ENCODE measurements at regions not wholly inside any gene's neighbourhood (a gene's known extent, or its start where the extent isn't known, plus 50 kb on each side); places are given as distances from the start of the nearest gene placed in this dataset.
A peak's percentile ranks its signal among the peaks of the same experiment; 100 is the strongest.

- TF ChIP-seq ZNF773 (CRISPR knock-in tag; IDR thresholded peaks at IDR 0.05; ENCODE audit: borderline replicate concordance) (no peak), ARHGAP35 (CRISPR knock-in tag; IDR thresholded peaks at IDR 0.05; ENCODE audit: borderline replicate concordance) (no peak), IRF1 (CRISPR knock-in tag; IDR thresholded peaks at IDR 0.05; ENCODE audit: low read depth) (peak; percentile 63; the same call in 1 of the 2 replicates), PHF20 (CRISPR knock-in tag; IDR thresholded peaks at IDR 0.05) (no peak), ZFP1 (CRISPR knock-in tag; IDR thresholded peaks at IDR 0.05) (peak; percentile 92), NFAT5 (CRISPR knock-in tag; IDR thresholded peaks at IDR 0.05) (no peak), ZBTB1 (CRISPR knock-in tag; IDR thresholded peaks at IDR 0.05; ENCODE audit: borderline replicate concordance) (no peak), ZKSCAN5 (CRISPR knock-in tag; IDR thresholded peaks at IDR 0.05) (no peak), ZNF33A (CRISPR knock-in tag; IDR thresholded peaks at IDR 0.05; ENCODE audit: borderline replicate concordance) (no peak; the same call in 1 of the 2 replicates), CBFB (CRISPR knock-in tag; IDR thresholded peaks at IDR 0.05) (peak; percentile 92; the same call in 1 of the 2 replicates), ZNF530 (CRISPR knock-in tag; IDR thresholded peaks at IDR 0.05; ENCODE audit: low read depth) (no peak)
- TF ChIP-seq, protein P1, sequence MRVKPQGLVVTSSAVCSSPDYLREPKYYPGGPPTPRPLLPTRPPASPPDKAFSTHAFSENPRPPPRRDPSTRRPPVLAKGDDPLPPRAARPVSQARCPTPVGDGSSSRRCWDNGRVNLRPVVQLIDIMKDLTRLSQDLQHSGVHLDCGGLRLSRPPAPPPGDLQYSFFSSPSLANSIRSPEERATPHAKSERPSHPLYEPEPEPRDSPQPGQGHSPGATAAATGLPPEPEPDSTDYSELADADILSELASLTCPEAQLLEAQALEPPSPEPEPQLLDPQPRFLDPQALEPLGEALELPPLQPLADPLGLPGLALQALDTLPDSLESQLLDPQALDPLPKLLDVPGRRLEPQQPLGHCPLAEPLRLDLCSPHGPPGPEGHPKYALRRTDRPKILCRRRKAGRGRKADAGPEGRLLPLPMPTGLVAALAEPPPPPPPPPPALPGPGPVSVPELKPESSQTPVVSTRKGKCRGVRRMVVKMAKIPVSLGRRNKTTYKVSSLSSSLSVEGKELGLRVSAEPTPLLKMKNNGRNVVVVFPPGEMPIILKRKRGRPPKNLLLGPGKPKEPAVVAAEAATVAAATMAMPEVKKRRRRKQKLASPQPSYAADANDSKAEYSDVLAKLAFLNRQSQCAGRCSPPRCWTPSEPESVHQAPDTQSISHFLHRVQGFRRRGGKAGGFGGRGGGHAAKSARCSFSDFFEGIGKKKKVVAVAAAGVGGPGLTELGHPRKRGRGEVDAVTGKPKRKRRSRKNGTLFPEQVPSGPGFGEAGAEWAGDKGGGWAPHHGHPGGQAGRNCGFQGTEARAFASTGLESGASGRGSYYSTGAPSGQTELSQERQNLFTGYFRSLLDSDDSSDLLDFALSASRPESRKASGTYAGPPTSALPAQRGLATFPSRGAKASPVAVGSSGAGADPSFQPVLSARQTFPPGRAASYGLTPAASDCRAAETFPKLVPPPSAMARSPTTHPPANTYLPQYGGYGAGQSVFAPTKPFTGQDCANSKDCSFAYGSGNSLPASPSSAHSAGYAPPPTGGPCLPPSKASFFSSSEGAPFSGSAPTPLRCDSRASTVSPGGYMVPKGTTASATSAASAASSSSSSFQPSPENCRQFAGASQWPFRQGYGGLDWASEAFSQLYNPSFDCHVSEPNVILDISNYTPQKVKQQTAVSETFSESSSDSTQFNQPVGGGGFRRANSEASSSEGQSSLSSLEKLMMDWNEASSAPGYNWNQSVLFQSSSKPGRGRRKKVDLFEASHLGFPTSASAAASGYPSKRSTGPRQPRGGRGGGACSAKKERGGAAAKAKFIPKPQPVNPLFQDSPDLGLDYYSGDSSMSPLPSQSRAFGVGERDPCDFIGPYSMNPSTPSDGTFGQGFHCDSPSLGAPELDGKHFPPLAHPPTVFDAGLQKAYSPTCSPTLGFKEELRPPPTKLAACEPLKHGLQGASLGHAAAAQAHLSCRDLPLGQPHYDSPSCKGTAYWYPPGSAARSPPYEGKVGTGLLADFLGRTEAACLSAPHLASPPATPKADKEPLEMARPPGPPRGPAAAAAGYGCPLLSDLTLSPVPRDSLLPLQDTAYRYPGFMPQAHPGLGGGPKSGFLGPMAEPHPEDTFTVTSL (CRISPR knock-in tag; IDR thresholded peaks at IDR 0.05; ENCODE audit: borderline replicate concordance) = peak; percentile 99
- TF ChIP-seq, protein P2, sequence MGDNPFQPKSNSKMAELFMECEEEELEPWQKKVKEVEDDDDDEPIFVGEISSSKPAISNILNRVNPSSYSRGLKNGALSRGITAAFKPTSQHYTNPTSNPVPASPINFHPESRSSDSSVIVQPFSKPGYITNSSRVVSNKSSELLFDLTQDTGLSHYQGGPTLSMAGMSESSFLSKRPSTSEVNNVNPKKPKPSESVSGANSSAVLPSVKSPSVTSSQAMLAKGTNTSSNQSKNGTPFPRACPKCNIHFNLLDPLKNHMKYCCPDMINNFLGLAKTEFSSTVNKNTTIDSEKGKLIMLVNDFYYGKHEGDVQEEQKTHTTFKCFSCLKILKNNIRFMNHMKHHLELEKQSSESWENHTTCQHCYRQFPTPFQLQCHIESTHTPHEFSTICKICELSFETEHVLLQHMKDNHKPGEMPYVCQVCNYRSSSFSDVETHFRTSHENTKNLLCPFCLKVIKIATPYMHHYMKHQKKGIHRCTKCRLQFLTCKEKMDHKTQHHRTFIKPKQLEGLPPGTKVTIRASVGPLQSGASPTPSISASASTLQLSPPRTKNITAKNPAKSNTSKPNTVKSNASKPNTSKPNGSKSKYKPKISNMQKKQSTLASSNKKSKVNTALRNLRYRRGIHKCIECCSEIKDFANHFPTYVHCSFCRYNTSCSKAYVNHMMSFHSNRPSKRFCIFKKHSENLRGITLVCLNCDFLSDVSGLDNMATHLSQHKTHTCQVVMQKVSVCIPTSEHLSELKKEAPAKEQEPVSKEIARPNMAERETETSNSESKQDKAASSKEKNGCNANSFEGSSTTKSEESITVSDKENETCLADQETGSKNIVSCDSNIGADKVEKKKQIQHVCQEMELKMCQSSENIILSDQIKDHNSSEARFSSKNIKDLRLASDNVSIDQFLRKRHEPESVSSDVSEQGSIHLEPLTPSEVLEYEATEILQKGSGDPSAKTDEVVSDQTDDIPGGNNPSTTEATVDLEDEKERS (CRISPR knock-in tag; IDR thresholded peaks at IDR 0.05) = peak; percentile 99
These were observed 92.7 kb upstream of the AFDN start (continued) for GRCh38 chr6:167733740-167734661.
